ENCODE measurements at regions not wholly inside any gene's neighbourhood (a gene's known extent, or its start where the extent isn't known, plus 50 kb on each side); places are given as distances from the start of the nearest gene placed in this dataset.
"Not testable (repeated sequence)": the region's sequence is repeated elsewhere in the genome, so short reads cannot be mapped to it uniquely, and the experiment has no call there.

- FAIRE-seq; H3K36me3 ChIP-seq; H3K4me3 ChIP-seq; intact Hi-C loops (cut with DNase I); H3K27ac ChIP-seq; H3K9me3 ChIP-seq; H3K4me1 ChIP-seq; ATAC-seq; H3K27me3 ChIP-seq: not testable (repeated sequence)
- DNase-seq: peak in 1 of 6 donors; percentile 20
- 55 to 61% methylated on average over 17 of the region's 17 CpGs for WGBS, 2 donors
These were observed 3966.2 kb upstream of the OR11H1 start for GRCh38 chr22:11561744-11562143.

- H3K4me3 ChIP-seq; H3K4me1 ChIP-seq; ATAC-seq; H3K27ac ChIP-seq; H3K9me3 ChIP-seq; H3K36me3 ChIP-seq; H3K27me3 ChIP-seq; intact Hi-C loops (cut with DNase I); FAIRE-seq: not testable (repeated sequence)
- WGBS, 2 donors: 46 to 56% methylated on average over 11 of the region's 11 CpGs
- peak in 1 of 6 donors; percentile 46 for DNase-seq
These were observed 3959.0 kb upstream of the OR11H1 start for GRCh38 chr22:11568837-11569563.

GRCh38 chr22:11569564-11569940 lies 3958.4 kb upstream of the OR11H1 start:
- intact Hi-C loops (cut with DNase I); ATAC-seq; FAIRE-seq; H3K27me3 ChIP-seq; H3K36me3 ChIP-seq; H3K4me1 ChIP-seq; H3K27ac ChIP-seq; H3K9me3 ChIP-seq; H3K4me3 ChIP-seq: not testable (repeated sequence)
- WGBS, 2 donors: 44 to 49% methylated on average over 5 of the region's 5 CpGs
- DNase-seq: peak in 1 of 6 donors; percentile 64

- DNase-seq: peak in 1 of 6 donors; percentile 28
- H3K36me3 ChIP-seq; H3K4me1 ChIP-seq; H3K27ac ChIP-seq; H3K27me3 ChIP-seq; FAIRE-seq; intact Hi-C loops (cut with DNase I); H3K4me3 ChIP-seq; H3K9me3 ChIP-seq; ATAC-seq: not testable (repeated sequence)
- 30 to 31% methylated on average over 6 of the region's 6 CpGs for WGBS, 2 donors
These were observed 3954.8 kb upstream of the OR11H1 start for GRCh38 chr22:11573154-11573553.

GRCh38 chr22:11574231-11574630 lies 3953.8 kb upstream of the OR11H1 start:
- 58 to 63% methylated on average over 14 of the region's 14 CpGs for WGBS, 2 donors
- H3K4me1 ChIP-seq; H3K36me3 ChIP-seq; ATAC-seq; H3K27ac ChIP-seq; H3K27me3 ChIP-seq; H3K4me3 ChIP-seq; FAIRE-seq; intact Hi-C loops (cut with DNase I); H3K9me3 ChIP-seq: not testable (repeated sequence)
- peak in 2 of 6 donors; percentile 28 to 82 for DNase-seq

GRCh38 chr22:11574659-11575058 lies 3953.3 kb upstream of the OR11H1 start:
- 32 to 33% methylated on average over 4 of the region's 4 CpGs for WGBS, 2 donors
- H3K27me3 ChIP-seq; H3K9me3 ChIP-seq; H3K27ac ChIP-seq; ATAC-seq; DNase-seq; FAIRE-seq; H3K36me3 ChIP-seq; intact Hi-C loops (cut with DNase I); H3K4me1 ChIP-seq; H3K4me3 ChIP-seq: not testable (repeated sequence)

- H3K9me3 ChIP-seq; H3K4me1 ChIP-seq; H3K4me3 ChIP-seq; intact Hi-C loops (cut with DNase I); DNase-seq; H3K27me3 ChIP-seq; H3K27ac ChIP-seq; ATAC-seq; H3K36me3 ChIP-seq; FAIRE-seq: not testable (repeated sequence)
- 60 to 64% methylated on average over 9 of the region's 9 CpGs for WGBS, 2 donors
These were observed 3951.3 kb upstream of the OR11H1 start for GRCh38 chr22:11576740-11577139.

- H3K27ac ChIP-seq; H3K9me3 ChIP-seq; H3K36me3 ChIP-seq; ATAC-seq; intact Hi-C loops (cut with DNase I); H3K4me1 ChIP-seq; FAIRE-seq; H3K4me3 ChIP-seq; DNase-seq; H3K27me3 ChIP-seq: not testable (repeated sequence)
- WGBS, 2 donors: 34% methylated on average over 8 of the region's 8 CpGs
These were observed 3949.9 kb upstream of the OR11H1 start for GRCh38 chr22:11578115-11578514.

- H3K9me3 ChIP-seq; DNase-seq; H3K4me3 ChIP-seq; FAIRE-seq; H3K36me3 ChIP-seq; ATAC-seq; H3K4me1 ChIP-seq; H3K27me3 ChIP-seq; intact Hi-C loops (cut with DNase I); H3K27ac ChIP-seq: not testable (repeated sequence)
- 20 to 27% methylated on average over 3 of the region's 3 CpGs for WGBS, 2 donors
These were observed 3949.4 kb upstream of the OR11H1 start for GRCh38 chr22:11578551-11578950.

- 25 to 27% methylated on average over 4 of the region's 4 CpGs for WGBS, 2 donors
- H3K4me3 ChIP-seq; ATAC-seq; H3K4me1 ChIP-seq; H3K9me3 ChIP-seq; DNase-seq; H3K36me3 ChIP-seq; intact Hi-C loops (cut with DNase I); H3K27me3 ChIP-seq; H3K27ac ChIP-seq; FAIRE-seq: not testable (repeated sequence)
These were observed 3945.9 kb upstream of the OR11H1 start for GRCh38 chr22:11582048-11582447.

- intact Hi-C loops (cut with DNase I); ATAC-seq; DNase-seq; H3K27ac ChIP-seq; H3K36me3 ChIP-seq; FAIRE-seq; H3K4me3 ChIP-seq; H3K4me1 ChIP-seq; H3K9me3 ChIP-seq; H3K27me3 ChIP-seq: not testable (repeated sequence)
- 17 to 24% methylated on average over 4 of the region's 4 CpGs for WGBS, 2 donors
These were observed 3943.8 kb upstream of the OR11H1 start for GRCh38 chr22:11584231-11584630.

GRCh38 chr22:11594552-11594951 lies 3933.4 kb upstream of the OR11H1 start:
- H3K36me3 ChIP-seq; DNase-seq; intact Hi-C loops (cut with DNase I); H3K27ac ChIP-seq; ATAC-seq; H3K4me3 ChIP-seq; H3K4me1 ChIP-seq; H3K27me3 ChIP-seq; H3K9me3 ChIP-seq; FAIRE-seq: not testable (repeated sequence)
- 36 to 52% methylated on average over 4 of the region's 4 CpGs for WGBS, 2 donors
